Naive thymus-derived CD4-positive, alpha-beta T cell (primary cell): ENCODE measurements at regions not wholly inside any gene's neighbourhood (a gene's known extent, or its start where the extent isn't known, plus 50 kb on each side); places are given as distances from the start of the nearest gene placed in this dataset.

Source experiments
- ATAC-seq: fragments of 150-1000 bp; cut with Tn5 transposase; 2 replicates; pipeline ENCODE4 v1.10.0; 2021; ENCODE audit warnings: mild to moderate bottlenecking, moderate library complexity
- CTCF ChIA-PET: fragments of 350-600 bp; sonication (Branson Sonifier 250); formaldehyde crosslinking; loops from one replicate; lab custom pipeline; 2021; ENCODE audit warnings: antibody characterized with exemption; lab: Charles Lee
- POLR2A ChIA-PET: fragments of 350-600 bp; sonication (Branson Sonifier 250); formaldehyde crosslinking; loops from one replicate; lab custom pipeline; 2021; ENCODE audit warnings: antibody characterized with exemption, inconsistent platforms; lab: Charles Lee
- DNase-seq, 9 donors: peaks; one replicate each; pipeline versions ENCODE4 v3.0.0 to v3.0.0-alpha.2; 2020 to 2022; ENCODE audit warnings: mixed read lengths in 1 of 9
- H3K27ac ChIP-seq: one replicate; pipeline ENCODE4 v1.7.0; 2013; ENCODE audit warnings: mild to moderate bottlenecking, low read depth, low read length, moderate library complexity
- H3K27me3 ChIP-seq, 2 donors: one replicate each; pipeline ENCODE4 v1.7.0; 2013; ENCODE audit warnings: low read length in 2 of 2, mild to moderate bottlenecking in 2 of 2, moderate library complexity in 2 of 2; ENCODE audit not compliant: control insufficient read depth in 2 of 2, insufficient read depth in 2 of 2
- H3K36me3 ChIP-seq, 3 experiments: 1 replicate in 2 of 3; 2 replicates in 1 of 3; pipeline ENCODE4 v1.7.0; 2013; ENCODE audit warnings: low read length in 3 of 3, mild to moderate bottlenecking in 3 of 3, moderate library complexity in 1 of 3; ENCODE audit not compliant: insufficient read depth in 3 of 3, control insufficient read depth in 2 of 3
- H3K4me1 ChIP-seq, 2 donors: one replicate each; pipeline ENCODE4 v1.7.0; 2013; ENCODE audit warnings: low read length in 2 of 2, mild to moderate bottlenecking in 2 of 2, moderate library complexity in 1 of 2; ENCODE audit not compliant: control insufficient read depth in 2 of 2, insufficient read depth in 2 of 2
- H3K4me3 ChIP-seq: 2 replicates; pipeline ENCODE4 v1.7.0; 2013; ENCODE audit warnings: mild to moderate bottlenecking, low read length
- H3K9me3 ChIP-seq, 3 experiments: 1 replicate in 2 of 3; 2 replicates in 1 of 3; pipeline ENCODE4 v1.7.0; 2013; ENCODE audit warnings: low read length in 3 of 3; ENCODE audit not compliant: control insufficient read depth in 2 of 3
- H3K27ac Mint-ChIP-seq, 9 donors: one replicate each; pipeline ENCODE4 v1.8.0; 2020 to 2022; ENCODE audit warnings: mixed read lengths in 9 of 9, mild to moderate bottlenecking in 8 of 9, moderate library complexity in 5 of 9, inconsistent platforms in 2 of 9
- H3K27me3 Mint-ChIP-seq, 5 donors: one replicate each; pipeline ENCODE4 v1.8.0; 2021 to 2022; ENCODE audit warnings: mixed read lengths in 5 of 5, mild to moderate bottlenecking in 1 of 5
- H3K36me3 Mint-ChIP-seq, 5 donors: one replicate each; pipeline ENCODE4 v1.8.0; 2020 to 2022; ENCODE audit warnings: mixed read lengths in 5 of 5, mild to moderate bottlenecking in 3 of 5, inconsistent platforms in 1 of 5
- H3K4me1 Mint-ChIP-seq, 7 donors: one replicate each; pipeline ENCODE4 v1.8.0; 2020 to 2022; ENCODE audit warnings: mixed read lengths in 7 of 7, mild to moderate bottlenecking in 3 of 7, inconsistent platforms in 1 of 7
- H3K4me3 Mint-ChIP-seq, 10 donors: one replicate each; pipeline ENCODE4 v1.8.0; 2020 to 2022; ENCODE audit warnings: mild to moderate bottlenecking in 10 of 10, mixed read lengths in 10 of 10, moderate library complexity in 6 of 10, inconsistent platforms in 2 of 10
- H3K9me3 Mint-ChIP-seq, 11 donors: one replicate each; pipeline ENCODE4 v1.8.0; 2020 to 2022; ENCODE audit warnings: mixed read lengths in 11 of 11, mild to moderate bottlenecking in 4 of 11, inconsistent platforms in 1 of 11, moderate library complexity in 1 of 11
- intact Hi-C, 2 donors: fragments of 100-400 bp; cut with micrococcal nuclease; formaldehyde crosslinking; loops; one replicate each; pipeline ENCODE4 v1.15.1; 2023

GRCh38 chr13:80642641-80643040, 301.7 kb upstream of the SPRY2 start:
- no peak overlapping the region for H3K4me3 Mint-ChIP-seq
- H3K27me3 ChIP-seq, result no peaks in the 10 kb centered on the region
- intact Hi-C loops, result no loop called here
- ATAC-seq, result no peak
- H3K27ac Mint-ChIP-seq, result no peak overlapping the region
- H3K27me3 Mint-ChIP-seq, result no peaks in the 10 kb centered on the region
- no peak overlapping the region for H3K4me3 ChIP-seq
- no peak for DNase-seq
- H3K27ac ChIP-seq, result no peak overlapping the region
- no peaks in the 10 kb centered on the region for H3K9me3 ChIP-seq
- ChIA-PET CTCF (no interaction called here), POLR2A (no interaction called here)
- H3K9me3 Mint-ChIP-seq, result peaks cover 0 to 12% (median 0%) of the 10 kb centered on the region in 11 donors
- no peaks in the 10 kb centered on the region for H3K36me3 ChIP-seq
- no peaks in the 10 kb centered on the region for H3K36me3 Mint-ChIP-seq
- H3K4me1 Mint-ChIP-seq, result peaks cover 0 to under 1% (median 0%) of the 10 kb centered on the region in 7 donors
- no peaks in the 10 kb centered on the region for H3K4me1 ChIP-seq

GRCh38 chr13:80633251-80633650, 292.3 kb upstream of the SPRY2 start:
- H3K27ac ChIP-seq, result no peak overlapping the region
- no peak overlapping the region for H3K27ac Mint-ChIP-seq
- peaks cover 0 to 6% (median 0%) of the 10 kb centered on the region in 11 donors for H3K9me3 Mint-ChIP-seq
- H3K4me3 ChIP-seq, result no peak overlapping the region
- H3K4me3 Mint-ChIP-seq, result no peak overlapping the region
- ATAC-seq, result no peak
- H3K27me3 ChIP-seq, result no peaks in the 10 kb centered on the region
- peaks cover 0 to 2% (median 0%) of the 10 kb centered on the region in 7 donors for H3K4me1 Mint-ChIP-seq
- no peaks in the 10 kb centered on the region for H3K36me3 Mint-ChIP-seq
- DNase-seq, result no peak
- no peaks in the 10 kb centered on the region for H3K36me3 ChIP-seq
- POLR2A ChIA-PET, result no interaction called here
- intact Hi-C loops, result no loop called here
- no peaks in the 10 kb centered on the region for H3K4me1 ChIP-seq
- no peaks in the 10 kb centered on the region for H3K27me3 Mint-ChIP-seq
- CTCF ChIA-PET, result no interaction called here
- H3K9me3 ChIP-seq, result no peaks in the 10 kb centered on the region

DNA sequence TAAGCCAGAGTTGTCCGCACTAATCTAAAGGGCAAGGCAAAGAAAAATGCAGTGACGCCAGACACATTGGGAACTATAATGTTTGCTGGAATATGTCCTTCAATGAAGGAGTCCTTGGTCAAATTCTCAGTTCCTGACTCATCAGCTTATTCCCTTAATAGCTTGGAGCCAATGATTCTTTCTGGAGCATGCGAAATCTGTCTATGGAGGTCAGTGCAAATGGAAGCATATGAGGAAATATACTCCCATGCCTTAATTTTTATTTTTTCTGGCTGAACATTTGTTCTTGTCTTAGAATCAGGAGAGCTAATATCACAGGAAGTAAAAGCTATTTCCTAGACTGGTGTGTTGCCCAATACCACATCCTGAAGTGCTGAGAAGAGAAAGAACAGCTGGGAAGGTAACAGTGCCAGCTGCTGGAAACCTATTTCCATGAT, 289.8 kb upstream of the SPRY2 start:
- H3K4me3 Mint-ChIP-seq, result no peak overlapping the region
- POLR2A ChIA-PET, result no interaction called here
- no peak overlapping the region for H3K27ac Mint-ChIP-seq

GRCh38 chr13:80618781-80619180, 277.9 kb upstream of the SPRY2 start:
- Histone ChIP-seq H3K27ac (no peak overlapping the region), H3K27me3 (no peaks in the 10 kb centered on the region), H3K4me1 (no peaks in the 10 kb centered on the region), H3K9me3 (no peaks in the 10 kb centered on the region), H3K4me3 (no peak overlapping the region), H3K36me3 (no peaks in the 10 kb centered on the region)
- peaks cover 0 to 10% (median 0%) of the 10 kb centered on the region in 11 donors for H3K9me3 Mint-ChIP-seq
- POLR2A ChIA-PET, result no interaction called here
- H3K4me3 Mint-ChIP-seq, result no peak overlapping the region
- no peak overlapping the region for H3K27ac Mint-ChIP-seq
- no peak for DNase-seq
- CTCF ChIA-PET, result no interaction called here
- no peak for ATAC-seq
- intact Hi-C loops, result no loop called here
- H3K4me1 Mint-ChIP-seq, result no peaks in the 10 kb centered on the region
- H3K36me3 Mint-ChIP-seq, result no peaks in the 10 kb centered on the region
- no peaks in the 10 kb centered on the region for H3K27me3 Mint-ChIP-seq

More for the DNA sequence above, 289.8 kb upstream of the SPRY2 start:
- CTCF ChIA-PET, result no interaction called here
- Mint-ChIP-seq H3K27me3 (no peaks in the 10 kb centered on the region), H3K4me1 (no peaks in the 10 kb centered on the region), H3K9me3 (peaks cover 0 to 5% (median 0%) of the 10 kb centered on the region in 11 donors), H3K36me3 (no peaks in the 10 kb centered on the region)
- no peak for DNase-seq
- intact Hi-C loops, result no loop called here
- Histone ChIP-seq H3K4me1 (no peaks in the 10 kb centered on the region), H3K9me3 (no peaks in the 10 kb centered on the region), H3K27ac (no peak overlapping the region), H3K36me3 (no peaks in the 10 kb centered on the region), H3K27me3 (no peaks in the 10 kb centered on the region), H3K4me3 (no peak overlapping the region)
- no peak for ATAC-seq

DNA sequence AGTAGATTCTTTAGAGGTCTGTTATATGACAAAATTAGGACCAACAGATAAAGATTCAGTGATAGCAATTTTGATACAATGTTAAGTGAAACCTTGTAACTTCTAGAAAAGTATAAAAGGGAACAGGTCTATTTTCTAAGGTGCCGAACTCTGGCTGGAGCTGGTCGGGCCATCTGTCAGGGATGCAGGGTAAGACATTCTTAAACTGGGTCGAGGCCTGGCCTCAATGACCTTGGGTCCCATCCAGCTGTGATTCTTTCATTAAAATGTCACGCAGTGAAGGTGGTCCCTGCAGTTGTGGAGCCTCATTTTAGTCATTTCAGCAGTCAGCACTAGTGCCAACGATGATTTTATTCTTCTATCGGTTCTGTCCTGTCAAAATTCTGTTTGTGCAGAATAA, 271.9 kb upstream of the SPRY2 start:
- H3K4me1 Mint-ChIP-seq, result no peaks in the 10 kb centered on the region
- Histone ChIP-seq H3K27me3 (no peaks in the 10 kb centered on the region), H3K36me3 (no peaks in the 10 kb centered on the region), H3K9me3 (no peaks in the 10 kb centered on the region), H3K4me3 (no peak overlapping the region), H3K27ac (no peak overlapping the region), H3K4me1 (no peaks in the 10 kb centered on the region)
- no peak overlapping the region for H3K4me3 Mint-ChIP-seq
- H3K36me3 Mint-ChIP-seq, result no peaks in the 10 kb centered on the region
- no peaks in the 10 kb centered on the region for H3K27me3 Mint-ChIP-seq
- ChIA-PET POLR2A (no interaction called here), CTCF (no interaction called here)
- peaks cover 0 to 9% (median 0%) of the 10 kb centered on the region in 11 donors for H3K9me3 Mint-ChIP-seq
- intact Hi-C loops, result no loop called here
- ATAC-seq, result no peak
- DNase-seq, result no peak
- H3K27ac Mint-ChIP-seq, result no peak overlapping the region

DNA sequence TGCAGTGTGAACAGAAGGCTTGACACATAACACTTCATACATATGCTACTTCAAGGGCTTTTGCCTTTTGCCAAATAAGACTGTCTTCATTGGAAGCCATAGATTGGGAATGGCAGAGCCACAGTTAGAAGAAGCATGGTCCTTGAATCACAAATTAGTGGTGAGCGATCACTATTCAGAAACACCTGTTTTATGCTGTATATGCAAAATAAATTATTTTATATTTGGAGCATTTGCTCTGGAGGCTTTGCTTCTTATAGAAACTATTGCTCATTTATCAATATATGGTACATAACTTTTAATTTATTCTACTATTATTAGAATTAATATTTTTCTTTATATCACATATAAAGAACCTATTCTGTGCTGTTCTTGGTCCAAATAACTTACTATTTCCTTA, 270.4 kb upstream of the SPRY2 start:
- ATAC-seq, result no peak
- intact Hi-C loops, result no loop called here
- Histone ChIP-seq H3K9me3 (no peaks in the 10 kb centered on the region), H3K36me3 (no peaks in the 10 kb centered on the region), H3K27ac (no peak overlapping the region), H3K4me1 (no peaks in the 10 kb centered on the region), H3K27me3 (no peaks in the 10 kb centered on the region), H3K4me3 (no peak overlapping the region)
- Mint-ChIP-seq H3K9me3 (peaks cover 0 to 6% (median 2%) of the 10 kb centered on the region in 11 donors), H3K27ac (no peak overlapping the region), H3K36me3 (no peaks in the 10 kb centered on the region), H3K4me3 (no peak overlapping the region), H3K27me3 (no peaks in the 10 kb centered on the region), H3K4me1 (no peaks in the 10 kb centered on the region)
- ChIA-PET CTCF (no interaction called here), POLR2A (no interaction called here)
- DNase-seq, result no peak

DNA sequence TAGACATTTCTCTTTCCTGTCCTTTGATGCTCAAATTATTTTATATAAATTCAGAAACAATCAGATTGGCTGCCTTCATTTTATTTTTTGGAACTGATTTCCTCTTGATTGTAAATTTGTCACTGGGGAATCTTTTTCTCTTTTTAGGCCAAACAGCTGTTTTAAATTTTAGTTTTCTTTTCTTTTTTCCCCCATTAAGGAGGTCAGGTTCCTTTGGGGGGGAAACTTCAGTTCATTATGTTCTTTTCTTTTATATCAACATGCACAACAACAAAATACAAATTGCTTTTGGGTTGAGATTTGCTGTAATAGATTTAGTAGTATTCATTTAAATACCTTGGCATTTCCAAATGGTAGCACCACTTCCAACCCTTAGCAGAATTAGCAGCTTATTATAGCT, 264.8 kb upstream of the SPRY2 start:
- Mint-ChIP-seq H3K9me3 (peaks cover 0 to 6% (median 0%) of the 10 kb centered on the region in 11 donors), H3K4me1 (no peaks in the 10 kb centered on the region), H3K27me3 (no peaks in the 10 kb centered on the region), H3K4me3 (no peak overlapping the region), H3K27ac (no peak overlapping the region), H3K36me3 (no peaks in the 10 kb centered on the region)
- ChIA-PET POLR2A (no interaction called here), CTCF (no interaction called here)
- intact Hi-C loops, result no loop called here
- H3K27ac ChIP-seq, result no peak overlapping the region
- no peaks in the 10 kb centered on the region for H3K36me3 ChIP-seq
- no peak overlapping the region for H3K4me3 ChIP-seq
- no peaks in the 10 kb centered on the region for H3K4me1 ChIP-seq
- no peaks in the 10 kb centered on the region for H3K9me3 ChIP-seq
- no peak for ATAC-seq
- DNase-seq, result no peak
- no peaks in the 10 kb centered on the region for H3K27me3 ChIP-seq
